Smooth muscle cell (in vitro differentiated cells): ENCODE measurements at regions not wholly inside any gene's neighbourhood (a gene's known extent, or its start where the extent isn't known, plus 50 kb on each side); places are given as distances from the start of the nearest gene placed in this dataset.
A peak's percentile ranks its signal among the peaks of the same experiment; 100 is the strongest.

Experiments
- DNase-seq: peaks from one replicate; lab custom pipeline; 2025; ENCODE audit not compliant: unreplicated experiment; lab: John Stamatoyannopoulos, UW
- H2AFZ ChIP-seq: fragments of 200-600 bp; sonication (generic); 2 replicates; pipeline ENCODE4 v1.6.0; 2016; ENCODE audit warnings: antibody characterized with exemption, low read depth, mild to moderate bottlenecking
- H3F3A ChIP-seq: fragments of 200-600 bp; sonication (generic); 2 replicates; pipeline ENCODE4 v1.6.0; 2017; ENCODE audit warnings: antibody characterized with exemption, low read depth
- H3K27ac ChIP-seq: fragments of 200-600 bp; sonication (generic); 2 replicates; pipeline ENCODE4 v1.5.1; 2016; ENCODE audit warnings: low read depth, mild to moderate bottlenecking
- H3K27me3 ChIP-seq: fragments of 200-600 bp; sonication (generic); 2 replicates; pipeline ENCODE4 v1.6.1; 2016; ENCODE audit warnings: low read depth, mild to moderate bottlenecking
- H3K36me3 ChIP-seq: fragments of 200-600 bp; sonication (generic); 2 replicates; pipeline ENCODE4 v1.5.1; 2016; ENCODE audit warnings: low read depth
- H3K4me1 ChIP-seq: fragments of 200-600 bp; sonication (generic); 2 replicates; pipeline ENCODE4 v1.5.1; 2016; ENCODE audit warnings: low read depth
- H3K4me2 ChIP-seq: fragments of 200-600 bp; sonication (generic); 2 replicates; pipeline ENCODE4 v1.6.0; 2016; ENCODE audit warnings: mild to moderate bottlenecking
- H3K4me3 ChIP-seq: fragments of 200-600 bp; sonication (generic); 2 replicates; pipeline ENCODE4 v1.5.1; 2016; ENCODE audit warnings: mild to moderate bottlenecking
- H3K79me2 ChIP-seq: fragments of 200-600 bp; sonication (generic); 2 replicates; pipeline ENCODE4 v1.6.0; 2016; ENCODE audit warnings: low read depth, mild to moderate bottlenecking
- H3K9ac ChIP-seq: fragments of 200-600 bp; sonication (generic); 2 replicates; pipeline ENCODE4 v1.6.0; 2016; ENCODE audit warnings: low read depth
- H3K9me3 ChIP-seq: fragments of 200-600 bp; sonication (generic); replicated peaks from 2 replicates; pipeline ENCODE4 v1.5.1; 2016; ENCODE audit warnings: low read depth
- H4K20me1 ChIP-seq: fragments of 200-600 bp; sonication (generic); 2 replicates; pipeline ENCODE4 v1.6.0; 2016; ENCODE audit warnings: low read depth
- CTCF ChIP-seq: fragments of 200-600 bp; sonication (generic); IDR thresholded peaks from 2 replicates; pipeline ENCODE4 v1.5.1; 2017; ENCODE audit warnings: borderline replicate concordance, mild to moderate bottlenecking, antibody characterized with exemption; ENCODE audit not compliant: insufficient read depth, poor library complexity, severe bottlenecking
- WGBS: methylation state at CpG from one replicate; pipeline ENCODE4 v1.1.7; 2016; ENCODE audit warnings: low lambda C conversion rate; 5-methylcytosine and 5-hydroxymethylcytosine counted together

GRCh38 chr13:99693351-99693750 lies 192.1 kb downstream of the TM9SF2 start:
- Histone ChIP-seq H2AFZ (no peak overlapping the region), H4K20me1 (no peaks in the 10 kb centered on the region), H3K4me2 (no peak overlapping the region), H3K9me3 (no peaks in the 10 kb centered on the region), H3F3A (no peaks in the 10 kb centered on the region), H3K27me3 (peaks cover 40% of the 10 kb centered on the region), H3K79me2 (no peaks in the 10 kb centered on the region), H3K4me3 (no peak overlapping the region), H3K27ac (no peak overlapping the region), H3K36me3 (no peaks in the 10 kb centered on the region), H3K9ac (no peak overlapping the region), H3K4me1 (peaks cover 45% of the 10 kb centered on the region)
- 18% methylated on average over 3 of the region's 3 CpGs for WGBS
- DNase-seq: no peak
- no peak for TF ChIP-seq CTCF

DNA sequence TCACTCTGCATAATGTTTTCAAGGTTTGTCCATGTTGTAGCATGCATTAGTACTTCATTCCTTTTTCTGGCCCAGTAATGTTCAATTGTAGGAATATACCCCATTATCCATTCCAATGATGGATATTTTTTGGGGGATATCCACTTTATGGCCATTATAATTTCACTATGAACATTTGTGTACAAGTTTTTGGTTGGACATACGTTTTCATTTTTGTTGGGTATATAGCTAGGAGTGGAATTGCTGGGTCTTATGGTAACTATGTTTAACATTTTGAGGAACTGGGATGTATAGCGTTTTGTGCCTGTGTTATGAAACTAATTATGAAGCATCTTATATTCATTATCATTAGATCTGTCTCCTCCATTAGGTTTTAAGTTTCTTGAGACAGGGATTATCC lies 191.6 kb downstream of the TM9SF2 start:
- Histone ChIP-seq H3K9me3 (no peaks in the 10 kb centered on the region), H4K20me1 (no peaks in the 10 kb centered on the region), H3K4me1 (peaks cover 50% of the 10 kb centered on the region), H2AFZ (no peak overlapping the region), H3K27me3 (peaks cover 40% of the 10 kb centered on the region), H3K36me3 (no peaks in the 10 kb centered on the region), H3K79me2 (no peaks in the 10 kb centered on the region), H3F3A (no peaks in the 10 kb centered on the region), H3K4me3 (no peak overlapping the region), H3K27ac (no peak overlapping the region), H3K4me2 (no peak overlapping the region), H3K9ac (no peak overlapping the region)
- DNase-seq: no peak
- 96% methylated on average over 2 of the region's 2 CpGs for WGBS
- no peak for TF ChIP-seq CTCF

GRCh38 chr13:99691552-99691951 lies 190.3 kb downstream of the TM9SF2 start:
- TF ChIP-seq CTCF: no peak
- no peak overlapping the region for H3K4me3 ChIP-seq
- peaks cover 63% of the 10 kb centered on the region for H3K4me1 ChIP-seq
- H3K79me2 ChIP-seq: no peaks in the 10 kb centered on the region
- no peaks in the 10 kb centered on the region for H3F3A ChIP-seq
- no peaks in the 10 kb centered on the region for H3K9me3 ChIP-seq
- no peak overlapping the region for H2AFZ ChIP-seq
- H3K27ac ChIP-seq: no peak overlapping the region
- H3K4me2 ChIP-seq: no peak overlapping the region
- peaks cover 40% of the 10 kb centered on the region for H3K27me3 ChIP-seq
- H4K20me1 ChIP-seq: no peaks in the 10 kb centered on the region
- no peaks in the 10 kb centered on the region for H3K36me3 ChIP-seq
- no peak for DNase-seq
- 61% methylated on average over 7 of the region's 7 CpGs for WGBS
- H3K9ac ChIP-seq: no peak overlapping the region

DNA sequence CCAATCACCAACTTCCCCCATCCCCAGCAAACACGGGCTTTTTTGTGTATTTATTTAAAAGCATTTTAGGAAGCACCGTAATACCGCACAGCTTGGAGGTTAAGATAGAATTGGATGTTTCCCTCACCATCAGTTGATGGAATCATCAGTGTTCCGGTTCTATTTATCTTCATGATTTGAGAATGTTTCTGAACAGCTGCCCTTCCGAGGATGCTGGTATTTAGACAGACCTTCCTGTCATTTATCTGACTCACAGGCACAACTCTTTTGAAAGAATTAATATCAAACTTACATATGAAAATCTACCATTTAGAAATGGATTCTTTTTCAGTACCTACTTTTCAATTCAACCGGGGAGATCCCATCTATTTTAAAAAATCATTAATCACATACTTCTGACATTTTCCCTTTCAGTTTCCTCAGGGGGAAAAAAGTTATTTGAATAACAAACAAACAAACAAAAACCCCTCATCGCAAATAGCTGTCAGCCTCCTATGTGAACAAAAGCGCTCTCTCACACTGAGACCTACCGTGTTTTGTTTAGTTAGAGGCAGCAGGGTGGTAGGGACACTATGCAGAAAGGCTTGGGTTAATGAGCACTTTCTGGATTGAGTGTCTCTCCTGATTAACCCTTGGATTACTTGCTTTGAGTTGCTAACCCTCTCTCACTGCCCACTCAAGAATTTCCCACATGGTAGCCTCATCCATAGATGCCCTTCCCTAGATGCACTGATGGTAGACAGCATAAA lies 189.3 kb downstream of the TM9SF2 start:
- no peaks in the 10 kb centered on the region for H3F3A ChIP-seq
- no peaks in the 10 kb centered on the region for H3K9me3 ChIP-seq
- no peak for TF ChIP-seq CTCF
- DNase-seq: no peak
- no peaks in the 10 kb centered on the region for H4K20me1 ChIP-seq
- peaks cover 71% of the 10 kb centered on the region for H3K4me1 ChIP-seq
- H2AFZ ChIP-seq: no peak overlapping the region
- H3K36me3 ChIP-seq: no peaks in the 10 kb centered on the region
- H3K27ac ChIP-seq: no peak overlapping the region
- H3K4me2 ChIP-seq: peak overlapping the region; percentile 47
- H3K9ac ChIP-seq: no peak overlapping the region
- H3K27me3 ChIP-seq: peaks cover 40% of the 10 kb centered on the region
- H3K79me2 ChIP-seq: no peaks in the 10 kb centered on the region
- 22% methylated on average over 9 of the region's 9 CpGs for WGBS
- H3K4me3 ChIP-seq: no peak overlapping the region
